ENCODE measurements at regions not wholly inside any gene's neighbourhood (a gene's known extent, or its start where the extent isn't known, plus 50 kb on each side); places are given as distances from the start of the nearest gene placed in this dataset.

GRCh38 chr20:60302875-60303274 is 344.7 kb downstream of the CDH26 start:
- Histone ChIP-seq H3K27me3 (ENCODE audit: control insufficient read depth, insufficient read depth, low read length, poor library complexity, severe bottlenecking) (peaks cover 1% of the 10 kb centered on the region), H3K36me3 (ENCODE audit: control insufficient read depth, insufficient read depth, low read length) (no peaks in the 10 kb centered on the region), H3K4me1 (ENCODE audit: control insufficient read depth, insufficient read depth, low read length) (peaks cover 11% of the 10 kb centered on the region), H3K9ac (ENCODE audit: extremely low read depth, low read length, poor library complexity, severe bottlenecking) (no peak overlapping the region), H3K9me3 (ENCODE audit: control insufficient read depth, low read length) (no peaks in the 10 kb centered on the region), H3K27ac (ENCODE audit: low read depth, low read length) (no peak overlapping the region), H3K4me3 (ENCODE audit: low read length) (no peak overlapping the region)
- H3K36me3 Mint-ChIP-seq (ENCODE audit: low read depth) = no peaks in the 10 kb centered on the region
- no peak for TF ChIP-seq CTCF (conservative IDR thresholded peaks at IDR 0.05)
- H3K27me3 Mint-ChIP-seq (ENCODE audit: insufficient read depth) = peaks cover 13% of the 10 kb centered on the region
- H3K4me1 Mint-ChIP-seq = peaks cover 27% of the 10 kb centered on the region
- no peaks in the 10 kb centered on the region for H3K9me3 Mint-ChIP-seq
- 82 to 86% methylated on average over 5 to 6 of the region's 6 CpGs for WGBS, 2 experiments (ENCODE audit: insufficient coverage in 1 of 2, insufficient read length in 1 of 2)
- no peak overlapping the region for H3K27ac Mint-ChIP-seq
- no peak overlapping the region for H3K4me3 Mint-ChIP-seq
- DNase-seq = no peak

- H3K4me3 Mint-ChIP-seq = no peak overlapping the region
- DNase-seq = no peak
- no peak overlapping the region for H3K9ac ChIP-seq (ENCODE audit: extremely low read depth, low read length, poor library complexity, severe bottlenecking)
- no peak overlapping the region for H3K4me3 ChIP-seq (ENCODE audit: low read length)
- WGBS, 2 experiments (ENCODE audit: insufficient coverage in 1 of 2, insufficient read length in 1 of 2) = 90 to 96% methylated on average over 7 of the region's 7 CpGs
- no peak overlapping the region for H3K27ac ChIP-seq (ENCODE audit: low read depth, low read length)
- H3K36me3 ChIP-seq (ENCODE audit: control insufficient read depth, insufficient read depth, low read length) = no peaks in the 10 kb centered on the region
- peaks cover 26% of the 10 kb centered on the region for H3K4me1 Mint-ChIP-seq
- H3K9me3 Mint-ChIP-seq = no peaks in the 10 kb centered on the region
- H3K36me3 Mint-ChIP-seq (ENCODE audit: low read depth) = no peaks in the 10 kb centered on the region
- H3K27ac Mint-ChIP-seq = no peak overlapping the region
- peaks cover 15% of the 10 kb centered on the region for H3K27me3 Mint-ChIP-seq (ENCODE audit: insufficient read depth)
- TF ChIP-seq CTCF (conservative IDR thresholded peaks at IDR 0.05) = no peak
- H3K27me3 ChIP-seq (ENCODE audit: control insufficient read depth, insufficient read depth, low read length, poor library complexity, severe bottlenecking) = peaks cover 7% of the 10 kb centered on the region
- H3K9me3 ChIP-seq (ENCODE audit: control insufficient read depth, low read length) = no peaks in the 10 kb centered on the region
- peaks cover 11% of the 10 kb centered on the region for H3K4me1 ChIP-seq (ENCODE audit: control insufficient read depth, insufficient read depth, low read length)
These were observed 345.9 kb downstream of the CDH26 start for GRCh38 chr20:60304026-60304590.

- 93 to 95% methylated on average over 3 to 4 of the region's 4 CpGs for WGBS, 2 experiments (ENCODE audit: insufficient coverage in 1 of 2, insufficient read length in 1 of 2)
These were observed 346.7 kb downstream of the CDH26 start for GRCh38 chr20:60304931-60305330.

More at GRCh38 chr20:60304931-60305330, 346.7 kb downstream of the CDH26 start:
- Histone ChIP-seq H3K36me3 (ENCODE audit: control insufficient read depth, insufficient read depth, low read length) (no peaks in the 10 kb centered on the region), H3K4me1 (ENCODE audit: control insufficient read depth, insufficient read depth, low read length) (peaks cover 6% of the 10 kb centered on the region), H3K4me3 (ENCODE audit: low read length) (no peak overlapping the region), H3K9ac (ENCODE audit: extremely low read depth, low read length, poor library complexity, severe bottlenecking) (no peak overlapping the region), H3K9me3 (ENCODE audit: control insufficient read depth, low read length) (no peaks in the 10 kb centered on the region), H3K27me3 (ENCODE audit: control insufficient read depth, insufficient read depth, low read length, poor library complexity, severe bottlenecking) (peaks cover 7% of the 10 kb centered on the region), H3K27ac (ENCODE audit: low read depth, low read length) (no peak overlapping the region)
- H3K4me1 Mint-ChIP-seq = peaks cover 18% of the 10 kb centered on the region
- no peak for TF ChIP-seq CTCF (conservative IDR thresholded peaks at IDR 0.05)
- H3K27me3 Mint-ChIP-seq (ENCODE audit: insufficient read depth) = peaks cover 15% of the 10 kb centered on the region
- no peaks in the 10 kb centered on the region for H3K9me3 Mint-ChIP-seq
- H3K36me3 Mint-ChIP-seq (ENCODE audit: low read depth) = no peaks in the 10 kb centered on the region
- DNase-seq = no peak
- no peak overlapping the region for H3K27ac Mint-ChIP-seq
- H3K4me3 Mint-ChIP-seq = no peak overlapping the region

Measured in endodermal cell (in vitro differentiated cells).